ENCODE measurements at regions not wholly inside any gene's neighbourhood (a gene's known extent, or its start where the extent isn't known, plus 50 kb on each side); places are given as distances from the start of the nearest gene placed in this dataset.
"Not testable (repeated sequence)": the region's sequence is repeated elsewhere in the genome, so short reads cannot be mapped to it uniquely, and the experiment has no call there.

DNA sequence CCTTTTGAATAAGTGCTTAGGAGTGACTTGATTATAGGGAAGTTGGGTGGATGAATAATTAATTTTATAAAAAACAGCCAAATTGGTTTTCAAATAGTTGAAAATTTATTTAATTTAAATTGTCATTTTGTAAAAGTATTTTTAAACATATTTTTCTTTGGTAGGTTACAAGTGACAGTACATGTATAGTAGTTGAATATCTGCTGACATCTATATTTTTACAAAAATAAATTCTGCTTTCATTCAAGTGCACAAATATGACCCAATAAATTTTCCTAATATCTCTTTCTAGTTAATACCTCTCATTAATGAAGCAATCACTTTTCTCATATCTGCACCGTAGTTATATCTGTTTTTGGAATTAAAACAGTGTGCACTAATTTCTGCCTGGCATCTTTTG is 653.6 kb upstream of the TPTE start:
- H3K36me3 ChIP-seq (ENCODE audit: control insufficient read depth in 1 of 2, insufficient read depth in 2 of 2, low read length in 2 of 2); BruUV-seq (replicated peaks); H3K9ac ChIP-seq (ENCODE audit: low read length); H3K9me3 ChIP-seq (ENCODE audit: control insufficient read depth in 1 of 2, insufficient read depth in 1 of 2, low read depth in 1 of 2, low read length in 2 of 2); H3K4me2 ChIP-seq (ENCODE audit: low read length); ATAC-seq; H4K20me1 ChIP-seq (ENCODE audit: insufficient read depth); intact Hi-C loops (cut with micrococcal nuclease); H3K4me1 ChIP-seq (ENCODE audit: control insufficient read depth in 1 of 2, insufficient read depth in 2 of 2, low read length in 2 of 2); H3K27me3 ChIP-seq (ENCODE audit: insufficient read depth, low read length); POLR2A ChIA-PET; DNase-seq (ENCODE audit: low read depth, low spot score); H3K27ac ChIP-seq (ENCODE audit: low read depth, low read length); CTCF ChIA-PET; H3K4me3 ChIP-seq (replicated peaks in 1 of 2; ENCODE audit: low read depth in 1 of 2, low read length in 2 of 2); H3K79me2 ChIP-seq (ENCODE audit: insufficient read depth, low read length); RAD21 ChIA-PET (ENCODE audit: low non-redundant PET in 1 of 2, low total read pairs in 2 of 2, uncharacterized antibody in 2 of 2, unreplicated experiment in 2 of 2); H3K9me2 ChIP-seq (ENCODE audit: insufficient read depth); H2AFZ ChIP-seq (ENCODE audit: low read depth, low read length, poor library complexity, severe bottlenecking): not testable (repeated sequence)

- H4K20me1 ChIP-seq (ENCODE audit: insufficient read depth); H3K4me2 ChIP-seq (ENCODE audit: low read length); H3K4me3 ChIP-seq (replicated peaks in 1 of 2; ENCODE audit: low read depth in 1 of 2, low read length in 2 of 2); ATAC-seq; H3K4me1 ChIP-seq (ENCODE audit: control insufficient read depth in 1 of 2, insufficient read depth in 2 of 2, low read length in 2 of 2); RAD21 ChIA-PET (ENCODE audit: low non-redundant PET in 1 of 2, low total read pairs in 2 of 2, uncharacterized antibody in 2 of 2, unreplicated experiment in 2 of 2); CTCF ChIA-PET; H3K27ac ChIP-seq (ENCODE audit: low read depth, low read length); intact Hi-C loops (cut with micrococcal nuclease); H3K27me3 ChIP-seq (ENCODE audit: insufficient read depth, low read length); H3K9me3 ChIP-seq (ENCODE audit: control insufficient read depth in 1 of 2, insufficient read depth in 1 of 2, low read depth in 1 of 2, low read length in 2 of 2); POLR2A ChIA-PET; H3K9ac ChIP-seq (ENCODE audit: low read length); H3K79me2 ChIP-seq (ENCODE audit: insufficient read depth, low read length); DNase-seq (ENCODE audit: low read depth, low spot score); H3K36me3 ChIP-seq (ENCODE audit: control insufficient read depth in 1 of 2, insufficient read depth in 2 of 2, low read length in 2 of 2); H3K9me2 ChIP-seq (ENCODE audit: insufficient read depth); BruUV-seq (replicated peaks); H2AFZ ChIP-seq (ENCODE audit: low read depth, low read length, poor library complexity, severe bottlenecking): not testable (repeated sequence)
These were observed 648.3 kb upstream of the TPTE start for GRCh38 chr21:9873096-9873495.

DNA sequence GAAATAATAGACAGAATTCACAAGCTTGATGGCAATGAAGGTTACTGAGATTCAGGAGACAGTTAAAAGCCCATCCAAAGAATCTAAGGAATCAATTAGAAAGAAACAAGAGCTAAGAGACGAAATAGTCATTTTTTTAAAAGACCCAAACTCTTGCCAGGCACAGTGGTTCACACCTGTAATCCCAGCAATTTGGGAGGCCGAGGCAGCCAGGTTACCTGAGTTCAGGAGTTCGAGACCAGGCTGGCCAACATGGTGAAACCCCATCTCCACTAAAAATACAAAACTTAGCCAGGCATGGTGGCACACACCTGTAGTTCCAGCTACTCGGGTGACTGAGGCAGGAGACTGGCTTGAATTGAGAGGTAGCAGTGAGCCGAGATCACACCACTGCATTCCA is 647.2 kb upstream of the TPTE start:
- H3K9ac ChIP-seq (ENCODE audit: low read length); intact Hi-C loops (cut with micrococcal nuclease); BruUV-seq (replicated peaks); ATAC-seq; H3K27me3 ChIP-seq (ENCODE audit: insufficient read depth, low read length); DNase-seq (ENCODE audit: low read depth, low spot score); H3K79me2 ChIP-seq (ENCODE audit: insufficient read depth, low read length); CTCF ChIA-PET; POLR2A ChIA-PET; H3K4me3 ChIP-seq (replicated peaks in 1 of 2; ENCODE audit: low read depth in 1 of 2, low read length in 2 of 2); H3K9me2 ChIP-seq (ENCODE audit: insufficient read depth); H3K36me3 ChIP-seq (ENCODE audit: control insufficient read depth in 1 of 2, insufficient read depth in 2 of 2, low read length in 2 of 2); H3K27ac ChIP-seq (ENCODE audit: low read depth, low read length); H3K9me3 ChIP-seq (ENCODE audit: control insufficient read depth in 1 of 2, insufficient read depth in 1 of 2, low read depth in 1 of 2, low read length in 2 of 2); H3K4me2 ChIP-seq (ENCODE audit: low read length); H4K20me1 ChIP-seq (ENCODE audit: insufficient read depth); H3K4me1 ChIP-seq (ENCODE audit: control insufficient read depth in 1 of 2, insufficient read depth in 2 of 2, low read length in 2 of 2); H2AFZ ChIP-seq (ENCODE audit: low read depth, low read length, poor library complexity, severe bottlenecking); RAD21 ChIA-PET (ENCODE audit: low non-redundant PET in 1 of 2, low total read pairs in 2 of 2, uncharacterized antibody in 2 of 2, unreplicated experiment in 2 of 2): not testable (repeated sequence)

DNA sequence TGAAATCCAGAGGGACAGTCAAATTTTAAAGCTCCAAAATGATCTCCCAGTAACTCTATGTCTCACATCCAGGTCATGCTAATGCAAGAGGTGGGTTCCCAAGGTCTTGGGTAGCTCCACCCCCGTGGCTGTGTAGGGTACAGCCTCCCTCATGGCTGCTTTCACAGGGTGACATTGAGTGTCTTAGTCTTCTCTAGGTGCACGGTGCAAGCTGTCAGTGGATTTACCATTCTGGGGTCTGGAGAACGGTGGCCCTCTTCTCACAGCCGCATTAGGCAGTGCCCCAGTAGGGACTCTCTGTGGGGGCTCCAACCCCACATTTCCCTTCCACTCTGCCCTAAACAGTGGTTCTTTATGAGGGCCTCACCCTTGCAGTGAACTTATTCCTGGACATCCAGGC is 640.0 kb upstream of the TPTE start:
- H3K9ac ChIP-seq (ENCODE audit: low read length); H3K79me2 ChIP-seq (ENCODE audit: insufficient read depth, low read length); DNase-seq (ENCODE audit: low read depth, low spot score); H3K27ac ChIP-seq (ENCODE audit: low read depth, low read length); BruUV-seq (replicated peaks); H3K4me1 ChIP-seq (ENCODE audit: control insufficient read depth in 1 of 2, insufficient read depth in 2 of 2, low read length in 2 of 2); ATAC-seq; CTCF ChIA-PET; H3K4me3 ChIP-seq (replicated peaks in 1 of 2; ENCODE audit: low read depth in 1 of 2, low read length in 2 of 2); H4K20me1 ChIP-seq (ENCODE audit: insufficient read depth); H3K4me2 ChIP-seq (ENCODE audit: low read length); H2AFZ ChIP-seq (ENCODE audit: low read depth, low read length, poor library complexity, severe bottlenecking); H3K9me2 ChIP-seq (ENCODE audit: insufficient read depth); POLR2A ChIA-PET; H3K27me3 ChIP-seq (ENCODE audit: insufficient read depth, low read length); RAD21 ChIA-PET (ENCODE audit: low non-redundant PET in 1 of 2, low total read pairs in 2 of 2, uncharacterized antibody in 2 of 2, unreplicated experiment in 2 of 2); intact Hi-C loops (cut with micrococcal nuclease); H3K36me3 ChIP-seq (ENCODE audit: control insufficient read depth in 1 of 2, insufficient read depth in 2 of 2, low read length in 2 of 2): not testable (repeated sequence)
- H3K9me3 ChIP-seq (ENCODE audit: control insufficient read depth in 1 of 2, insufficient read depth in 1 of 2, low read depth in 1 of 2, low read length in 2 of 2), result peaks cover 10 to 11% of the 10 kb centered on the region in 2 experiments; a peak in 2 of 4 replicates

- H3K4me2 ChIP-seq (ENCODE audit: low read length); ATAC-seq; DNase-seq (ENCODE audit: low read depth, low spot score); H4K20me1 ChIP-seq (ENCODE audit: insufficient read depth); H3K27ac ChIP-seq (ENCODE audit: low read depth, low read length); H2AFZ ChIP-seq (ENCODE audit: low read depth, low read length, poor library complexity, severe bottlenecking); CTCF ChIA-PET; H3K9me2 ChIP-seq (ENCODE audit: insufficient read depth); H3K9ac ChIP-seq (ENCODE audit: low read length); POLR2A ChIA-PET; H3K36me3 ChIP-seq (ENCODE audit: control insufficient read depth in 1 of 2, insufficient read depth in 2 of 2, low read length in 2 of 2); H3K4me3 ChIP-seq (replicated peaks in 1 of 2; ENCODE audit: low read depth in 1 of 2, low read length in 2 of 2); RAD21 ChIA-PET (ENCODE audit: low non-redundant PET in 1 of 2, low total read pairs in 2 of 2, uncharacterized antibody in 2 of 2, unreplicated experiment in 2 of 2); BruUV-seq (replicated peaks); intact Hi-C loops (cut with micrococcal nuclease); H3K79me2 ChIP-seq (ENCODE audit: insufficient read depth, low read length); H3K4me1 ChIP-seq (ENCODE audit: control insufficient read depth in 1 of 2, insufficient read depth in 2 of 2, low read length in 2 of 2); H3K27me3 ChIP-seq (ENCODE audit: insufficient read depth, low read length): not testable (repeated sequence)
- H3K9me3 ChIP-seq (ENCODE audit: control insufficient read depth in 1 of 2, insufficient read depth in 1 of 2, low read depth in 1 of 2, low read length in 2 of 2), result peaks cover 10 to 11% of the 10 kb centered on the region in 2 experiments; a peak in 2 of 4 replicates
These were observed 638.3 kb upstream of the TPTE start for GRCh38 chr21:9883047-9883446.

All from HCT116 (cell line).